ENCODE measurements at regions not wholly inside any gene's neighbourhood (a gene's known extent, or its start where the extent isn't known, plus 50 kb on each side); places are given as distances from the start of the nearest gene placed in this dataset.

DNA sequence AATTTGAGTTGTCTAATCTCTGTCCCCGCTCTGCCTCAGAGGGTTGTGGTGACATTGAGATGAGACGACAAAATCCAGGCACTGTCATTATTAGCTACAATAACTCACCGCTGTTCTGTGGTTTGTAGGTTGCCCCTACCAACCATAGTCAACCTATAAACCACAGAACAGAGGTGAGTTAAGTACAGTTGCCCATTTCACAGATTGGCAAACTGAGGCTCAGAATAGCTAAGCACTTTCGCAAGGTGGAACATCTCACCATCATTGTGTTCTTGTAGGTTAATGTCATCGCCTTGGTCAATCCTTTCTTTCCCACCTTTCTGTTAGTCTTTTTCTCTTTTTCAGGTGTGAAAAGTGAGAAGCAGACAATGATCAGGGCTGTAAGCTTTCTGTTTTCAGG is 63.4 kb upstream of the LHX5 start:
- Histone ChIP-seq H3K27ac (no peak overlapping the region), H3K4me3 (no peak overlapping the region), H3K4me1 (no peaks in the 10 kb centered on the region), H3K9me3 (peaks cover 26% of the 10 kb centered on the region), H3K4me2 (no peak overlapping the region)
- 42% methylated on average over 5 of the region's 5 CpGs for WGBS (ENCODE audit: missing lambda C conversion rate)
- ATAC-seq (no peak), DNase-seq (ENCODE audit: low read depth in 1 of 2, low spot score in 1 of 2) (no peak), FAIRE-seq (no peak)
- TF ChIP-seq ESRRA (IDR thresholded peaks at IDR 0.05; ENCODE audit: borderline replicate concordance, low read length) (no peak), POLR2AphosphoS2 (conservative IDR thresholded peaks at IDR 0.05; ENCODE audit: low read length) (no peak), GATA3 (IDR thresholded peaks at IDR 0.05; ENCODE audit: borderline replicate concordance) (no peak), FOSL2 (IDR thresholded peaks at IDR 0.05) (no peak), FOSL2 (CRISPR knock-in tag; IDR thresholded peaks at IDR 0.05) (no peak), CBX2 (IDR thresholded peaks at IDR 0.05; ENCODE audit: borderline replicate concordance, low read depth) (no peak), CHD4 (IDR thresholded peaks at IDR 0.05; ENCODE audit: borderline replicate concordance) (no peak), NR3C1 (IDR thresholded peaks at IDR 0.05) (no peak), HEYL (CRISPR knock-in tag; IDR thresholded peaks at IDR 0.05) (no peak), EHF (CRISPR knock-in tag; IDR thresholded peaks at IDR 0.05) (no peak), JUNB (IDR thresholded peaks at IDR 0.05) (no peak), SMC3 (IDR thresholded peaks at IDR 0.05) (no peak), RNF2 (IDR thresholded peaks at IDR 0.05; ENCODE audit: borderline replicate concordance, low read depth) (no peak), RAD21 (conservative IDR thresholded peaks at IDR 0.05 in 1 of 2, IDR thresholded peaks at IDR 0.05 in 1 of 2) (no peak), CEBPB (IDR thresholded peaks at IDR 0.05) (no peak), FOSB (CRISPR knock-in tag; IDR thresholded peaks at IDR 0.05) (no peak), ZNF302 (CRISPR knock-in tag; IDR thresholded peaks at IDR 0.05) (no peak), NPAS2 (CRISPR knock-in tag; IDR thresholded peaks at IDR 0.05; ENCODE audit: borderline replicate concordance) (no peak), ZC3H11A (IDR thresholded peaks at IDR 0.05) (no peak)
- TF ChIP-seq, protein P1, sequence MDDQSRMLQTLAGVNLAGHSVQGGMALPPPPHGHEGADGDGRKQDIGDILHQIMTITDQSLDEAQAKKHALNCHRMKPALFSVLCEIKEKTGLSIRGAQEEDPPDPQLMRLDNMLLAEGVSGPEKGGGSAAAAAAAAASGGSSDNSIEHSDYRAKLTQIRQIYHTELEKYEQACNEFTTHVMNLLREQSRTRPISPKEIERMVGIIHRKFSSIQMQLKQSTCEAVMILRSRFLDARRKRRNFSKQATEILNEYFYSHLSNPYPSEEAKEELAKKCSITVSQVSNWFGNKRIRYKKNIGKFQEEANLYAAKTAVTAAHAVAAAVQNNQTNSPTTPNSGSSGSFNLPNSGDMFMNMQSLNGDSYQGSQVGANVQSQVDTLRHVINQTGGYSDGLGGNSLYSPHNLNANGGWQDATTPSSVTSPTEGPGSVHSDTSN (IDR thresholded peaks at IDR 0.05) = no peak
- TF ChIP-seq, protein P2, sequence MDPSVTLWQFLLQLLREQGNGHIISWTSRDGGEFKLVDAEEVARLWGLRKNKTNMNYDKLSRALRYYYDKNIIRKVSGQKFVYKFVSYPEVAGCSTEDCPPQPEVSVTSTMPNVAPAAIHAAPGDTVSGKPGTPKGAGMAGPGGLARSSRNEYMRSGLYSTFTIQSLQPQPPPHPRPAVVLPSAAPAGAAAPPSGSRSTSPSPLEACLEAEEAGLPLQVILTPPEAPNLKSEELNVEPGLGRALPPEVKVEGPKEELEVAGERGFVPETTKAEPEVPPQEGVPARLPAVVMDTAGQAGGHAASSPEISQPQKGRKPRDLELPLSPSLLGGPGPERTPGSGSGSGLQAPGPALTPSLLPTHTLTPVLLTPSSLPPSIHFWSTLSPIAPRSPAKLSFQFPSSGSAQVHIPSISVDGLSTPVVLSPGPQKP (IDR thresholded peaks at IDR 0.05; ENCODE audit: low read depth, low read length) = no peak
- ChIA-PET POLR2A (no interaction called here), CTCF (interaction anchor here (0.6 to 1.1 kb wide), 5 partner anchors 11 to 1070 kb away, joined by 3 read pairs; no protein-coding TSS in a partner anchor)

DNA sequence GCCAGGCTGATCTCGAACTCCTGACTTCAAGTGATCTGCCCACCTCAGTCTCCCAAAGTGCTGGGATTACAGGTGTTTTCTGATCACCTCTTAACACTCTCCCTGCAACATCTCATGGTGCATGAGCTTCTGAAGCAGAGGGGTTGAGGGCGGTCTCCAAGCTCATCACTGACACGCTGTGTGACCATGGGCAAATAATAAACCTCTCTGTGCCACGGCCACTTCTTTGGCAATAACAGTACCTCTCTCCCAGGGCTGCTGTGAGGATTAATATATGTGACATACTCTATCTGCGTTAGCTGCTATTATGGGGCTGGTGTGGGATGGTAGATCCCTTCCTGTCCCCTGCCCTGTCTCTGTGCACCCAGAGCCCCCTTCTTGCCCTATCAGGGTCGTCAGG is 62.9 kb upstream of the LHX5 start:
- TF ChIP-seq ZFP36 (IDR thresholded peaks at IDR 0.05; ENCODE audit: borderline replicate concordance, partially characterized antibody) (peak; percentile 8), EHMT2 (IDR thresholded peaks at IDR 0.05; ENCODE audit: low read depth) (no peak)
- POLR2A ChIA-PET = no interaction called here
- Histone ChIP-seq H3K9me3 (peaks cover 26% of the 10 kb centered on the region), H3K27ac (no peak overlapping the region), H3K4me2 (no peak overlapping the region), H3K4me1 (no peaks in the 10 kb centered on the region), H3K4me3 (no peak overlapping the region)
- WGBS (ENCODE audit: missing lambda C conversion rate) = 21% methylated on average over 6 of the region's 6 CpGs
- no peak for FAIRE-seq
- CTCF ChIA-PET = no interaction called here
- ATAC-seq = no peak
- DNase-seq (ENCODE audit: low read depth in 1 of 2, low spot score in 1 of 2) = no peak

DNA sequence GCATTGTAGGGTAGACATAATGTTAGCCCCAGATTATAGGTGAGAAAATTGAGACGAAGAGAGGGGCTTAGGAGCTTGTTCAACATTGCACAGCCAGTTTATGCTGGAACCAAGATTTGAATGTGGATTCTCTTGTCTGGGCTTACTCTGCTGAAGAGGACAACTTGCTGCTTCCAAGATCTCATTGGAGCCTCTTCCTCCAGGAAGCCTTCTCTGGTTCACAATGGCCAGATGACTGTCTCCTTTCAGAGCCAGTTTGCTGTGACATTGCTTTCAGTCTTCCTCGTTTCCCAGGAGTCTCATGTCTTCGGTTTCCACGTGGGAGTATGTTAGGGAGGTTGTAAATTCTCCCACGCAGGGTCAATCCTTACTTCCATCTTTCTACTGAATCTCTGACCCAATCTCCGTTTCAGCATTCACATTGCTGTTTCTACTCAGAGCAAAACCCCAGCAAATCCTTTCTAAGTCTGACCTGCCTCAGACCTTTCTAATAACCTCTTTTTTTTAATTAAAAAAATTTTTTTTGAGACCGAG is 62.2 kb upstream of the LHX5 start:
- 12% methylated on average over 7 of the region's 7 CpGs for WGBS (ENCODE audit: missing lambda C conversion rate)
- no peak for DNase-seq (ENCODE audit: low read depth in 1 of 2, low spot score in 1 of 2)
- H3K4me2 ChIP-seq = no peak overlapping the region
- H3K4me1 ChIP-seq = no peaks in the 10 kb centered on the region
- ChIA-PET POLR2A (no interaction called here), CTCF (interaction anchor here (1.3 kb wide), 1 partner anchor 10 kb away, joined by 3 read pairs; no protein-coding TSS in a partner anchor)
- no peak for ATAC-seq
- no peak overlapping the region for H3K4me3 ChIP-seq
- TF ChIP-seq HEYL (CRISPR knock-in tag; IDR thresholded peaks at IDR 0.05) (no peak), MAZ (IDR thresholded peaks at IDR 0.05; ENCODE audit: borderline replicate concordance, low read depth, low read length) (no peak), HDAC2 (IDR thresholded peaks at IDR 0.05) (no peak), ZFP36 (IDR thresholded peaks at IDR 0.05; ENCODE audit: borderline replicate concordance, partially characterized antibody) (peak; percentile 57), JUN (IDR thresholded peaks at IDR 0.05) (no peak)
- TF ChIP-seq, protein P3, sequence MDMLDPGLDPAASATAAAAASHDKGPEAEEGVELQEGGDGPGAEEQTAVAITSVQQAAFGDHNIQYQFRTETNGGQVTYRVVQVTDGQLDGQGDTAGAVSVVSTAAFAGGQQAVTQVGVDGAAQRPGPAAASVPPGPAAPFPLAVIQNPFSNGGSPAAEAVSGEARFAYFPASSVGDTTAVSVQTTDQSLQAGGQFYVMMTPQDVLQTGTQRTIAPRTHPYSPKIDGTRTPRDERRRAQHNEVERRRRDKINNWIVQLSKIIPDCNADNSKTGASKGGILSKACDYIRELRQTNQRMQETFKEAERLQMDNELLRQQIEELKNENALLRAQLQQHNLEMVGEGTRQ (IDR thresholded peaks at IDR 0.05) = no peak
- TF ChIP-seq, protein P2 (IDR thresholded peaks at IDR 0.05; ENCODE audit: low read depth, low read length) = no peak
- TF ChIP-seq, protein P4, sequence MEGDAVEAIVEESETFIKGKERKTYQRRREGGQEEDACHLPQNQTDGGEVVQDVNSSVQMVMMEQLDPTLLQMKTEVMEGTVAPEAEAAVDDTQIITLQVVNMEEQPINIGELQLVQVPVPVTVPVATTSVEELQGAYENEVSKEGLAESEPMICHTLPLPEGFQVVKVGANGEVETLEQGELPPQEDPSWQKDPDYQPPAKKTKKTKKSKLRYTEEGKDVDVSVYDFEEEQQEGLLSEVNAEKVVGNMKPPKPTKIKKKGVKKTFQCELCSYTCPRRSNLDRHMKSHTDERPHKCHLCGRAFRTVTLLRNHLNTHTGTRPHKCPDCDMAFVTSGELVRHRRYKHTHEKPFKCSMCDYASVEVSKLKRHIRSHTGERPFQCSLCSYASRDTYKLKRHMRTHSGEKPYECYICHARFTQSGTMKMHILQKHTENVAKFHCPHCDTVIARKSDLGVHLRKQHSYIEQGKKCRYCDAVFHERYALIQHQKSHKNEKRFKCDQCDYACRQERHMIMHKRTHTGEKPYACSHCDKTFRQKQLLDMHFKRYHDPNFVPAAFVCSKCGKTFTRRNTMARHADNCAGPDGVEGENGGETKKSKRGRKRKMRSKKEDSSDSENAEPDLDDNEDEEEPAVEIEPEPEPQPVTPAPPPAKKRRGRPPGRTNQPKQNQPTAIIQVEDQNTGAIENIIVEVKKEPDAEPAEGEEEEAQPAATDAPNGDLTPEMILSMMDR (IDR thresholded peaks at IDR 0.05) = no peak
- FAIRE-seq = no peak
- no peak overlapping the region for H3K27ac ChIP-seq
- H3K9me3 ChIP-seq = peaks cover 22% of the 10 kb centered on the region
